ENCODE measurements at regions not wholly inside any gene's neighbourhood (a gene's known extent, or its start where the extent isn't known, plus 50 kb on each side); places are given as distances from the start of the nearest gene placed in this dataset.

DNA sequence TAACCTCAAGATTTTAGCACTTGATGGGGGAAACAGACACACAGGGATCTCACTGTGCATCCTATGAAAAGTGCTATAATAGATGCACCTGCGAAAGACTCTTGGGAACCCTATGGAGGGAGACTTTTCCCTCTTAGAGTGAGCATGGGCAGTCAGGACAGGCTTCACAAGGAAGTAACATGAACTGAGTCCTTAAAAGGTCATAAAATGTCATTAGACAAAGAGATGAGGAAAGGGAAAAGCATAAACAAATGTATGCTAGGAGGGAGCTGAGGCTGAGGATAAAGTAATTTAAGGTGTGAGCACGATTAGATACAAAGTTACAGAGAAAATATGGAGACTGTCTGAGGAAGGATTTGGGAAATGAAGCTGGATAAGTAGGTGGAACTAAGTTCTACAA is 60.6 kb upstream of the MIER3 start:
- TF ChIP-seq MLLT1 (IDR thresholded peaks at IDR 0.05) (no peak), EZH2 (IDR thresholded peaks at IDR 0.05; ENCODE audit: borderline replicate concordance, low read depth, low read length) (no peak), ZNF512 (tag; IDR thresholded peaks at IDR 0.05) (no peak), POLR3A (IDR thresholded peaks at IDR 0.05; ENCODE audit: borderline replicate concordance, extremely low read depth, insufficient read depth, insufficient read length) (no peak), CEBPB (tag; IDR thresholded peaks at IDR 0.05) (no peak), CHD2 (IDR thresholded peaks at IDR 0.05; ENCODE audit: low read depth, low read length) (no peak), DPF2 (IDR thresholded peaks at IDR 0.05) (no peak), BCOR (IDR thresholded peaks at IDR 0.05) (no peak), ZNF644 (tag; IDR thresholded peaks at IDR 0.05; ENCODE audit: low read depth) (no peak)
- TF ChIP-seq, protein P1, sequence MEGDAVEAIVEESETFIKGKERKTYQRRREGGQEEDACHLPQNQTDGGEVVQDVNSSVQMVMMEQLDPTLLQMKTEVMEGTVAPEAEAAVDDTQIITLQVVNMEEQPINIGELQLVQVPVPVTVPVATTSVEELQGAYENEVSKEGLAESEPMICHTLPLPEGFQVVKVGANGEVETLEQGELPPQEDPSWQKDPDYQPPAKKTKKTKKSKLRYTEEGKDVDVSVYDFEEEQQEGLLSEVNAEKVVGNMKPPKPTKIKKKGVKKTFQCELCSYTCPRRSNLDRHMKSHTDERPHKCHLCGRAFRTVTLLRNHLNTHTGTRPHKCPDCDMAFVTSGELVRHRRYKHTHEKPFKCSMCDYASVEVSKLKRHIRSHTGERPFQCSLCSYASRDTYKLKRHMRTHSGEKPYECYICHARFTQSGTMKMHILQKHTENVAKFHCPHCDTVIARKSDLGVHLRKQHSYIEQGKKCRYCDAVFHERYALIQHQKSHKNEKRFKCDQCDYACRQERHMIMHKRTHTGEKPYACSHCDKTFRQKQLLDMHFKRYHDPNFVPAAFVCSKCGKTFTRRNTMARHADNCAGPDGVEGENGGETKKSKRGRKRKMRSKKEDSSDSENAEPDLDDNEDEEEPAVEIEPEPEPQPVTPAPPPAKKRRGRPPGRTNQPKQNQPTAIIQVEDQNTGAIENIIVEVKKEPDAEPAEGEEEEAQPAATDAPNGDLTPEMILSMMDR (IDR thresholded peaks at IDR 0.05 in 2 of 3, conservative IDR thresholded peaks at IDR 0.05 in 1 of 3; ENCODE audit: insufficient read depth in 2 of 3, low read depth in 1 of 3, low read length in 3 of 3): no peak
